ENCODE measurements at regions not wholly inside any gene's neighbourhood (a gene's known extent, or its start where the extent isn't known, plus 50 kb on each side); places are given as distances from the start of the nearest gene placed in this dataset.

DNA sequence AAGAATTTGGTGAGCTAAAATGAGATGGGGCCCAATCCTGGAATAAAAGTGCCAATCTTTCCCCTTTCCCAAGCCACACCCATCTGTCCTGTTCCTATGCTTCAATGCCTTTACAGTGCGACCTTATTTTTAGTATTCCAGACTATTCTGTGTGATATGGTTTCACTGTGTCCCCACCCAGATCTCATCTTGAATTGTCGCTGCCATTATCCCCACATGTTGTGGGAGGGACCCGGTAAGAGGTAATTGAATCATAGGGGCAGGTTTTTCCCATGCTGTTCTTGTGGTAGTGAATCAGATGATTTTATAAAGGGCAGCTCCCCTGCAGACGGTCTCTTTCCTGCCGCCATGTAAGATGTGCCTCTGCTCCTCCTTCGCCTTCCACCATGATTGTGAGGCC, 129.3 kb upstream of the KIF26B start:
- no peaks in the 10 kb centered on the region for H3K36me3 Mint-ChIP-seq
- TF ChIP-seq, protein P1, sequence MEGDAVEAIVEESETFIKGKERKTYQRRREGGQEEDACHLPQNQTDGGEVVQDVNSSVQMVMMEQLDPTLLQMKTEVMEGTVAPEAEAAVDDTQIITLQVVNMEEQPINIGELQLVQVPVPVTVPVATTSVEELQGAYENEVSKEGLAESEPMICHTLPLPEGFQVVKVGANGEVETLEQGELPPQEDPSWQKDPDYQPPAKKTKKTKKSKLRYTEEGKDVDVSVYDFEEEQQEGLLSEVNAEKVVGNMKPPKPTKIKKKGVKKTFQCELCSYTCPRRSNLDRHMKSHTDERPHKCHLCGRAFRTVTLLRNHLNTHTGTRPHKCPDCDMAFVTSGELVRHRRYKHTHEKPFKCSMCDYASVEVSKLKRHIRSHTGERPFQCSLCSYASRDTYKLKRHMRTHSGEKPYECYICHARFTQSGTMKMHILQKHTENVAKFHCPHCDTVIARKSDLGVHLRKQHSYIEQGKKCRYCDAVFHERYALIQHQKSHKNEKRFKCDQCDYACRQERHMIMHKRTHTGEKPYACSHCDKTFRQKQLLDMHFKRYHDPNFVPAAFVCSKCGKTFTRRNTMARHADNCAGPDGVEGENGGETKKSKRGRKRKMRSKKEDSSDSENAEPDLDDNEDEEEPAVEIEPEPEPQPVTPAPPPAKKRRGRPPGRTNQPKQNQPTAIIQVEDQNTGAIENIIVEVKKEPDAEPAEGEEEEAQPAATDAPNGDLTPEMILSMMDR (IDR thresholded peaks at IDR 0.05) = no peak
- H3K36me3 ChIP-seq (ENCODE audit: control insufficient read depth, insufficient read depth, low read length) = no peaks in the 10 kb centered on the region
- DNase-seq = no peak
- no peaks in the 10 kb centered on the region for H3K27me3 ChIP-seq (ENCODE audit: control insufficient read depth, insufficient read depth, low read length)
- no peaks in the 10 kb centered on the region for H3K9me3 ChIP-seq (ENCODE audit: control insufficient read depth, insufficient read depth, low read length)
- no peaks in the 10 kb centered on the region for H3K27me3 Mint-ChIP-seq (ENCODE audit: low read depth in 2 of 2)
- no peak overlapping the region for H3K27ac Mint-ChIP-seq
- no peak for ATAC-seq
- H3K4me1 Mint-ChIP-seq = peaks cover 6 to 10% of the 10 kb centered on the region in 2 donors
- WGBS (ENCODE audit: insufficient coverage) = 90% methylated on average over 6 of the region's 6 CpGs
- H3K9me3 Mint-ChIP-seq = no peaks in the 10 kb centered on the region
- H3K27ac ChIP-seq (ENCODE audit: low read length) = no peak overlapping the region
- intact Hi-C loops (cut with micrococcal nuclease) = no loop called here
- no peak overlapping the region for H3K4me3 ChIP-seq (ENCODE audit: low read length)
- peaks cover 7% of the 10 kb centered on the region for H3K4me1 ChIP-seq (ENCODE audit: control insufficient read depth, insufficient read depth, low read length)
- H3K4me3 Mint-ChIP-seq = no peak overlapping the region

DNA sequence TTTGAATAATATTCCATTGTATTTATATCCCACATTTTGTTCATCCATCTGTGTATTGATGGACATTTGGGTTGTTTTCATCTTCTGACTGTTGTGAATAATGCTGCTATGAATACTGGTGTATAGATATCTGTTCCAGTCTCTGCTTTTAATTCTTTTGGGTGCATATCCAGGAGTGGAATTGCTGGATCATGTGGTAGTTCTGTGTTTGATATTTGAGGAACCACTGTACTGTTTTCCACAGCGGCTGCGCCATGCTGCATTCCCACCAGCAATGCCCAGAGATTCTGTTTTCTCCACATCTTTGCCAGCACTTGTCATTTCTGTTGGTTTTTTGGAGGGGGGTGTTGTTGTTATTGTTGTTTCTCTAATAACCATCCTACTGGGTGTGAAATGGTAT, 131.6 kb upstream of the KIF26B start:
- intact Hi-C loops (cut with micrococcal nuclease) = no loop called here
- ATAC-seq = no peak
- no peaks in the 10 kb centered on the region for H3K36me3 Mint-ChIP-seq
- no peaks in the 10 kb centered on the region for H3K36me3 ChIP-seq (ENCODE audit: control insufficient read depth, insufficient read depth, low read length)
- peaks cover 3% of the 10 kb centered on the region for H3K4me1 ChIP-seq (ENCODE audit: control insufficient read depth, insufficient read depth, low read length)
- no peaks in the 10 kb centered on the region for H3K27me3 Mint-ChIP-seq (ENCODE audit: low read depth in 2 of 2)
- H3K27ac Mint-ChIP-seq = no peak overlapping the region
- H3K9me3 Mint-ChIP-seq = no peaks in the 10 kb centered on the region
- no peak overlapping the region for H3K27ac ChIP-seq (ENCODE audit: low read length)
- TF ChIP-seq, protein P1 (IDR thresholded peaks at IDR 0.05) = no peak
- DNase-seq = no peak
- H3K9me3 ChIP-seq (ENCODE audit: control insufficient read depth, insufficient read depth, low read length) = no peaks in the 10 kb centered on the region
- peaks cover 5 to 7% of the 10 kb centered on the region in 2 donors for H3K4me1 Mint-ChIP-seq
- H3K27me3 ChIP-seq (ENCODE audit: control insufficient read depth, insufficient read depth, low read length) = no peaks in the 10 kb centered on the region
- WGBS (ENCODE audit: insufficient coverage) = 100% methylated on average over 2 of the region's 2 CpGs
- no peak overlapping the region for H3K4me3 Mint-ChIP-seq
- no peak overlapping the region for H3K4me3 ChIP-seq (ENCODE audit: low read length)

DNA sequence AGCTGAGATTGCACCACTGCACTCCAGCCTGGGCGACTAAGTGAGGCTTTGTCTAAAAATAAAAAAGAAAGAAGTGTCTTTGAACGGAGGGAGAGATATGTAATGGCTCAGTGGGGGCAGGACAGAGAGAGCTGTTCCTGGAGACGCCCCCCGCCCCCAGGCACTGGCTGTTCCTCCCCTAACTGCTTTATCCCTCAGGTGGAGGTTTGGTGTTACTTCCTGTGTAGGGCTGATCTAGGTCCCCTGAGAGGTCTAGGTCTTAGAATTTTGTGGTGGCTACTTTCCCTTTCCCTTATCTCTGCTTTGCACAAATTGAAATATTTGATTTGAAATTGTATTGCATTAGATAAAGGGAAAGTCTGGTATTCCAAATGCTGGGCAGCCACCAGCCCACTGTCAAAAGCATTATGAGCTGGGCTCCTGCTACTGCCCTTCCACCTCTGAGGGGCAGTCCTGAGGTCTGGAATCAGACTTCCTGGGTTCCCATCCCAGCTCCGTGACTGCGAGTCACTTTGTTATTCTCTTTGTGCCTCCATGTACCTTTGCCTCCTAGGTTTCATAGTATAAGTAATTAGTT, 134.8 kb upstream of the KIF26B start:
- peaks cover 3% of the 10 kb centered on the region for H3K4me1 ChIP-seq (ENCODE audit: control insufficient read depth, insufficient read depth, low read length)
- no peak for ATAC-seq
- intact Hi-C loops (cut with micrococcal nuclease) = no loop called here
- WGBS (ENCODE audit: insufficient coverage) = 60% methylated on average over 4 of the region's 6 CpGs
- Mint-ChIP-seq H3K27me3 (ENCODE audit: low read depth in 2 of 2) (no peaks in the 10 kb centered on the region), H3K9me3 (no peaks in the 10 kb centered on the region), H3K36me3 (no peaks in the 10 kb centered on the region), H3K4me3 (no peak overlapping the region), H3K4me1 (peaks cover 5 to 17% of the 10 kb centered on the region in 2 donors), H3K27ac (no peak overlapping the region)
- TF ChIP-seq, protein P1 (IDR thresholded peaks at IDR 0.05) = no peak
- H3K4me3 ChIP-seq (ENCODE audit: low read length) = no peak overlapping the region
- H3K36me3 ChIP-seq (ENCODE audit: control insufficient read depth, insufficient read depth, low read length) = no peaks in the 10 kb centered on the region
- H3K27me3 ChIP-seq (ENCODE audit: control insufficient read depth, insufficient read depth, low read length) = no peaks in the 10 kb centered on the region
- no peak overlapping the region for H3K27ac ChIP-seq (ENCODE audit: low read length)
- no peak for DNase-seq
- no peaks in the 10 kb centered on the region for H3K9me3 ChIP-seq (ENCODE audit: control insufficient read depth, insufficient read depth, low read length)

DNA sequence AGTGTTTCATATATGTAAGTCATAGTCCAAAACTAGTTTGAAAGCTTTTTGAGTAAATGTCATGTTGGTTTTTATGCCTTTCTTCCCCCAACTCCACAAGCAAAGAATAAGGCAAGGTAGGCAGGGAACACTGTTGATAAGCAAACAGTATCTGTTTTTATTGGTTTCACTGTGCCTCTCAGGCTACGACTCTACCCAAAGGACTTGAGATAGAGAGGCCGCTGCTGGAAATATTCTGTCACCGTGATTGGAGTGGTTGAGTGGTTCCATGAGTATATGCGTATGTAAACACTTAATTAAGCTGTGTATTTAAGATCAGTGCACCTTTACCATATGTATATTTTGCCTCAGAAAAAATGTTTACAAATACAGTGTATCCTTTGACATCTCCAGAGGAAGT, 138.1 kb upstream of the KIF26B start:
- intact Hi-C loops (cut with micrococcal nuclease) = no loop called here
- Histone ChIP-seq H3K27me3 (ENCODE audit: control insufficient read depth, insufficient read depth, low read length) (no peaks in the 10 kb centered on the region), H3K27ac (ENCODE audit: low read length) (no peak overlapping the region), H3K4me1 (ENCODE audit: control insufficient read depth, insufficient read depth, low read length) (peaks cover 3% of the 10 kb centered on the region), H3K36me3 (ENCODE audit: control insufficient read depth, insufficient read depth, low read length) (no peaks in the 10 kb centered on the region), H3K4me3 (ENCODE audit: low read length) (no peak overlapping the region), H3K9me3 (ENCODE audit: control insufficient read depth, insufficient read depth, low read length) (no peaks in the 10 kb centered on the region)
- H3K27me3 Mint-ChIP-seq (ENCODE audit: low read depth in 2 of 2) = no peaks in the 10 kb centered on the region
- TF ChIP-seq, protein P1 (IDR thresholded peaks at IDR 0.05) = no peak
- H3K4me3 Mint-ChIP-seq = no peak overlapping the region
- H3K4me1 Mint-ChIP-seq = peaks cover 5 to 17% of the 10 kb centered on the region in 2 donors
- DNase-seq (no peak), ATAC-seq (no peak)
- WGBS (ENCODE audit: insufficient coverage) = 98% methylated on average over 3 of the region's 4 CpGs
- H3K9me3 Mint-ChIP-seq = no peaks in the 10 kb centered on the region
- no peaks in the 10 kb centered on the region for H3K36me3 Mint-ChIP-seq
- no peak overlapping the region for H3K27ac Mint-ChIP-seq
